Gastrocnemius medialis (tissue), 4 donors: ENCODE measurements at regions not wholly inside any gene's neighbourhood (a gene's known extent, or its start where the extent isn't known, plus 50 kb on each side); places are given as distances from the start of the nearest gene placed in this dataset.

Source experiments
- POLR2A ChIP-seq, 2 donors: fragments of 450-650 bp; IDR thresholded peaks; one replicate each; pipeline ENCODE4 v1.6.1; 2017; ENCODE audit warnings: antibody characterized with exemption in 2 of 2, mild to moderate bottlenecking in 2 of 2, moderate library complexity in 2 of 2
- TF ChIP-seq, protein P1 (sequence below), 5 experiments: fragments of 450-650 bp in 3 of 5; fragments of 200-600 bp in 2 of 5; sonication (generic) in 2 of 5; IDR thresholded peaks in 4 of 5; conservative IDR thresholded peaks in 1 of 5; 1 replicate in 4 of 5; 2 replicates in 1 of 5; pipeline ENCODE4 v1.5.1; 2016 to 2019; ENCODE audit warnings: antibody characterized with exemption in 5 of 5, mild to moderate bottlenecking in 3 of 5, moderate library complexity in 3 of 5

- TF ChIP-seq, protein P1, sequence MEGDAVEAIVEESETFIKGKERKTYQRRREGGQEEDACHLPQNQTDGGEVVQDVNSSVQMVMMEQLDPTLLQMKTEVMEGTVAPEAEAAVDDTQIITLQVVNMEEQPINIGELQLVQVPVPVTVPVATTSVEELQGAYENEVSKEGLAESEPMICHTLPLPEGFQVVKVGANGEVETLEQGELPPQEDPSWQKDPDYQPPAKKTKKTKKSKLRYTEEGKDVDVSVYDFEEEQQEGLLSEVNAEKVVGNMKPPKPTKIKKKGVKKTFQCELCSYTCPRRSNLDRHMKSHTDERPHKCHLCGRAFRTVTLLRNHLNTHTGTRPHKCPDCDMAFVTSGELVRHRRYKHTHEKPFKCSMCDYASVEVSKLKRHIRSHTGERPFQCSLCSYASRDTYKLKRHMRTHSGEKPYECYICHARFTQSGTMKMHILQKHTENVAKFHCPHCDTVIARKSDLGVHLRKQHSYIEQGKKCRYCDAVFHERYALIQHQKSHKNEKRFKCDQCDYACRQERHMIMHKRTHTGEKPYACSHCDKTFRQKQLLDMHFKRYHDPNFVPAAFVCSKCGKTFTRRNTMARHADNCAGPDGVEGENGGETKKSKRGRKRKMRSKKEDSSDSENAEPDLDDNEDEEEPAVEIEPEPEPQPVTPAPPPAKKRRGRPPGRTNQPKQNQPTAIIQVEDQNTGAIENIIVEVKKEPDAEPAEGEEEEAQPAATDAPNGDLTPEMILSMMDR (IDR thresholded peaks at IDR 0.05 in 4 of 5, conservative IDR thresholded peaks at IDR 0.05 in 1 of 5): peak in 1 of 5 experiments; percentile 28
- no peak for TF ChIP-seq POLR2A (IDR thresholded peaks at IDR 0.05)
Observed at GRCh38 chr16:74226338-74226954, 70.2 kb upstream of the PSMD7 start.
